HG03025 (cell line): ENCODE measurements at regions not wholly inside any gene's neighbourhood (a gene's known extent, or its start where the extent isn't known, plus 50 kb on each side); places are given as distances from the start of the nearest gene placed in this dataset.
"Not testable (repeated sequence)": the region's sequence is repeated elsewhere in the genome, so short reads cannot be mapped to it uniquely, and the experiment has no call there.

Source experiments
- ATAC-seq: cut with Tn5 transposase; IDR thresholded peaks from one replicate; pipeline ENCODE4 v1.9.1; 2021; ENCODE audit warnings: mild to moderate bottlenecking, moderate library complexity; ENCODE audit not compliant: unreplicated experiment, low FRiP score

- ATAC-seq: no peak
These were observed 2236.0 kb upstream of the AGA start for GRCh38 chr4:179678093-179678814.

GRCh38 chr4:179683661-179684060 is 2241.4 kb upstream of the AGA start:
- not testable (repeated sequence) for ATAC-seq

GRCh38 chr4:179692222-179692621 is 2250.0 kb upstream of the AGA start:
- ATAC-seq: no peak

GRCh38 chr4:179695175-179695574 is 2252.9 kb upstream of the AGA start:
- no peak for ATAC-seq

- no peak for ATAC-seq
These were observed 2256.1 kb upstream of the AGA start for GRCh38 chr4:179698321-179698720.

GRCh38 chr4:179709961-179710624 is 2267.9 kb upstream of the AGA start:
- ATAC-seq: no peak

- no peak for ATAC-seq
These were observed 2277.7 kb upstream of the AGA start for GRCh38 chr4:179719766-179720450.

- not testable (repeated sequence) for ATAC-seq
These were observed 2284.3 kb upstream of the AGA start for GRCh38 chr4:179726491-179726890.

GRCh38 chr4:179728305-179728704 is 2286.1 kb upstream of the AGA start:
- ATAC-seq: no peak

GRCh38 chr4:179736820-179737219 is 2294.6 kb upstream of the AGA start:
- not testable (repeated sequence) for ATAC-seq

- ATAC-seq: no peak
These were observed 2296.6 kb upstream of the AGA start for GRCh38 chr4:179738822-179739221.

- ATAC-seq: no peak
These were observed 2305.1 kb upstream of the AGA start for GRCh38 chr4:179747218-179747910.

- no peak for ATAC-seq
These were observed 2306.6 kb upstream of the AGA start for GRCh38 chr4:179748837-179749236.

- ATAC-seq: no peak
These were observed 2308.1 kb upstream of the AGA start for GRCh38 chr4:179750374-179750773.

- no peak for ATAC-seq
These were observed 2309.4 kb upstream of the AGA start for GRCh38 chr4:179751669-179752068.

GRCh38 chr4:179755322-179755721 is 2313.1 kb upstream of the AGA start:
- ATAC-seq: no peak

GRCh38 chr4:179757641-179758040 is 2315.4 kb upstream of the AGA start:
- ATAC-seq: no peak

- ATAC-seq: no peak
These were observed 2320.6 kb upstream of the AGA start for GRCh38 chr4:179762840-179763239.

- ATAC-seq: no peak
These were observed 2324.7 kb upstream of the AGA start for GRCh38 chr4:179766938-179767337.

- no peak for ATAC-seq
These were observed 2326.8 kb upstream of the AGA start for GRCh38 chr4:179768996-179769395.

- no peak for ATAC-seq
These were observed 2355.5 kb upstream of the AGA start for GRCh38 chr4:179797738-179798137.
